Neural crest cell (in vitro differentiated cells): ENCODE measurements at regions not wholly inside any gene's neighbourhood (a gene's known extent, or its start where the extent isn't known, plus 50 kb on each side); places are given as distances from the start of the nearest gene placed in this dataset.

Source experiments
- DNase-seq: peaks from one replicate; pipeline ENCODE4 v3.0.0; 2021; ENCODE audit warnings: low read depth, mixed read lengths, low spot score
- H3K27ac Mint-ChIP-seq: one replicate; pipeline ENCODE4 v1.8.0; 2021; ENCODE audit warnings: mild to moderate bottlenecking, mixed read lengths; ENCODE audit not compliant: unreplicated experiment
- H3K27me3 Mint-ChIP-seq: 2 replicates; pipeline ENCODE4 v1.8.0; 2021; ENCODE audit warnings: low read depth, mild to moderate bottlenecking, mixed read lengths
- H3K36me3 Mint-ChIP-seq: 2 replicates; pipeline ENCODE4 v1.8.0; 2021; ENCODE audit warnings: low read depth, mild to moderate bottlenecking, mixed read lengths
- H3K4me1 Mint-ChIP-seq: 2 replicates; pipeline ENCODE4 v1.8.0; 2021; ENCODE audit warnings: mixed read lengths
- H3K4me3 Mint-ChIP-seq: one replicate; pipeline ENCODE4 v1.8.0; 2021; ENCODE audit warnings: mild to moderate bottlenecking, mixed read lengths
- H3K9me3 Mint-ChIP-seq: 2 replicates; pipeline ENCODE4 v1.8.0; 2021; ENCODE audit warnings: mixed read lengths
- CTCF ChIP-seq: fragments of 200-600 bp; sonication (generic); conservative IDR thresholded peaks from 2 replicates; pipeline ENCODE4 v1.5.0; 2021; ENCODE audit warnings: antibody characterized with exemption, mild to moderate bottlenecking

DNA sequence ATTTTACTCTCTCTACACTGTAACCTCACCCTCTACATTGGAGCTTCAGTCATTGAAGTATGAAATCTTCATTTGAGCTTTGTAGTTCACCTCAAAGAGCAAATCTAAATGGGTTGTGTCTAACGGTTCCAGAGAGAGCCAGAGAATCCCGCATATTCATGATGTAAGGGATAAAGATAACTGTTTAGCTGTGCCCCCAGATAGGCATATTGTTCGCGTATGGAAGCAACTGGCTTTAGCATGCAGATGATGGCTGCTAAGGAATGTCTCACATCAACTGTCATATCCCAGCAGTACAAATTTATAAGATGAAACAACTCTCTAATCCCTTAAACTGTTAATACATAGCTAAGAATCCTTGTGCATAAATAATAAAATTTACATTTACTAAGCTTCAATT is 412.7 kb upstream of the ROBO2 start:
- Mint-ChIP-seq H3K27ac (no peak overlapping the region), H3K4me3 (no peak overlapping the region), H3K9me3 (peaks cover 9% of the 10 kb centered on the region), H3K36me3 (no peaks in the 10 kb centered on the region), H3K4me1 (peaks cover 12% of the 10 kb centered on the region), H3K27me3 (no peaks in the 10 kb centered on the region)
- DNase-seq = no peak
- no peak for TF ChIP-seq CTCF

DNA sequence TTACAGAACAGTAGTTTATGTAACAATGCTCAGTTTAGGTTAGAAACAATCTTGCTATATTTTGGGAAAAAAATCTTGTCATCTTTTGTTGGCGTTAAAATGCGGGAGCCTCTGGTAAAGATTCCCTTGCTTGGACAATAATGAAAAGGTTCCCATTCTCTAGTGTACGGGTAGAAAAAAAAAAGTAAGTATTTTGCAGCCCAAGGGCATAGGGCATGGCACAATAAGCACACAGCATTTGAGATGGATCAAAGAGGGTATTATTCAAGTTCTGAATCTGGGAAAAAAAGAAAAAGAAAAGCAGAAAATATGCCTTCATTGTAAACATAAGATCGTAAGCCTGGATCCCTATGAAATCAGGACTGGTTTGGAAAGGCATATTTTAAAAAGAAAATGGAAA is 408.6 kb upstream of the ROBO2 start:
- peaks cover 12% of the 10 kb centered on the region for H3K4me1 Mint-ChIP-seq
- DNase-seq = no peak

GRCh38 chr3:76638006-76638405 is 401.9 kb upstream of the ROBO2 start:
- H3K4me1 Mint-ChIP-seq = no peaks in the 10 kb centered on the region
- DNase-seq = no peak
- TF ChIP-seq CTCF = no peak
- H3K4me3 Mint-ChIP-seq = no peak overlapping the region
- no peak overlapping the region for H3K27ac Mint-ChIP-seq
- H3K36me3 Mint-ChIP-seq = no peaks in the 10 kb centered on the region
- no peaks in the 10 kb centered on the region for H3K9me3 Mint-ChIP-seq
- H3K27me3 Mint-ChIP-seq = no peaks in the 10 kb centered on the region

More for the DNA sequence above, 408.6 kb upstream of the ROBO2 start:
- peak overlapping the region; percentile 68 for H3K27ac Mint-ChIP-seq
- peak overlapping the region; percentile 42 for H3K4me3 Mint-ChIP-seq
- no peaks in the 10 kb centered on the region for H3K36me3 Mint-ChIP-seq
- peaks cover 6% of the 10 kb centered on the region for H3K9me3 Mint-ChIP-seq
- no peak for TF ChIP-seq CTCF
- H3K27me3 Mint-ChIP-seq = no peaks in the 10 kb centered on the region

DNA sequence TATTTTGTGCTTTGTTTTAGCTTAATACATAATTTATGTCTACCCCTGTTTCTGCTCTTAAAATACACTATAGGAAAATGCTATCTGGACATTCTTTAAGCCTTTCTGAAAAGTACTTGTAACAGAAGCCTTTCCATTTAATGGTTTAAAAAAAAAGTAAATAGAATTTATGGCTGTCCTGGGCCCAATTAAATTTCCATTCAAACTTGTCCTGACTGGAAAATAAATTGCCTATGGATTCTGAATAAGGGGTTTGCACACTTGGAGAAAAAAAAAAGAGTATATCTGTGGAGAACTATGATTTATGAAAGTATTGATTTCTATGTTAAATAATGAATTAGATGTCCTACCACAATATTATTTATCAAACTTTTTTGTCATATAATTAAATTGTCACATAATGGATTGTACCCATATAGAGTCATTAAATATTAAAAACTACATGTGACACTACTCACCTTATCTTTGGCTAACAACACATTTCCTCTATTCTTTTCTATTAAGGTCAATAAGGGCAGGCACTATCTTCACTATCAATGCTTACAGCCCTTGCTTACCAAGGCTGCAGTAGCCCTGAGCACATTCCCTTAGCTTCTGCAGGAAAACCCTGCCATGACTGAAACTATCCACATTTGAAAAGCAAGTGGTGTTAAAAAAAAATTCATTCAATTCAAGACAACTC is 396.1 kb upstream of the ROBO2 start:
- H3K27ac Mint-ChIP-seq = no peak overlapping the region

DNA sequence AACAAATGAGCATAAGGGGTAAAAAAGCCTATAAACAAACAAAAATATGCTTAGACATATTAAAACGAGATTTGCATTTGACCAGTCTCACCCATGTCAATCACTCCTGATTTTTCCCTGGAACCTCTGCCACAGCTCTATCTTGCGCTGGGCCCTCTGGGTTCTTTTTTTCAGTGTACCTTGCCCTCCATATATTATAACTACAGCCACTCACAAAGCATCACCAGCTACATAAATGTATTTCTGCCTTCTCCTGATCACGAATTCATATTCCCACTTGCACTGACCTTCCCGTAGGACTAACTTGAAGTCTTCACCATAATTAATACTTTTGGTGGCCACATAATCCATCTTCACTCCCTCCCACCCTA is 395.6 kb upstream of the ROBO2 start:
- no peaks in the 10 kb centered on the region for H3K27me3 Mint-ChIP-seq
- peaks cover 4% of the 10 kb centered on the region for H3K4me1 Mint-ChIP-seq
- no peak for DNase-seq
- no peaks in the 10 kb centered on the region for H3K9me3 Mint-ChIP-seq
- no peak for TF ChIP-seq CTCF
- no peak overlapping the region for H3K27ac Mint-ChIP-seq
- H3K4me3 Mint-ChIP-seq = no peak overlapping the region
- no peaks in the 10 kb centered on the region for H3K36me3 Mint-ChIP-seq

More for the DNA sequence above, 396.1 kb upstream of the ROBO2 start:
- Mint-ChIP-seq H3K4me3 (no peak overlapping the region), H3K27me3 (no peaks in the 10 kb centered on the region), H3K36me3 (no peaks in the 10 kb centered on the region), H3K4me1 (peaks cover 4% of the 10 kb centered on the region), H3K9me3 (no peaks in the 10 kb centered on the region)
- no peak for TF ChIP-seq CTCF
- no peak for DNase-seq

- Mint-ChIP-seq H3K4me3 (no peak overlapping the region), H3K9me3 (no peaks in the 10 kb centered on the region), H3K36me3 (no peaks in the 10 kb centered on the region), H3K4me1 (peaks cover 4% of the 10 kb centered on the region), H3K27me3 (no peaks in the 10 kb centered on the region), H3K27ac (no peak overlapping the region)
- no peak for DNase-seq
- no peak for TF ChIP-seq CTCF
Observed at GRCh38 chr3:76645724-76646123, 394.2 kb upstream of the ROBO2 start.
